Upper lobe of left lung (tissue), 4 donors: ENCODE measurements at regions not wholly inside any gene's neighbourhood (a gene's known extent, or its start where the extent isn't known, plus 50 kb on each side); places are given as distances from the start of the nearest gene placed in this dataset.

Source experiments
- CTCF ChIP-seq, 6 experiments: fragments of 450-650 bp in 4 of 6; fragments of 200-600 bp in 2 of 6; sonication (generic) in 2 of 6; IDR thresholded peaks; one replicate each; pipeline ENCODE4 v1.5.1; 2016 to 2019; ENCODE audit warnings: antibody characterized with exemption in 6 of 6
- POLR2A ChIP-seq, 4 donors: fragments of 450-650 bp; IDR thresholded peaks; one replicate each; pipeline ENCODE4 v1.5.1; 2016 to 2017; ENCODE audit warnings: antibody characterized with exemption in 4 of 4, mild to moderate bottlenecking in 2 of 4

GRCh38 chr12:68495336-68496070 lies 115.2 kb upstream of the RAP1B start:
- TF ChIP-seq CTCF (IDR thresholded peaks at IDR 0.05) (no peak), POLR2A (IDR thresholded peaks at IDR 0.05) (no peak)
